Gastrocnemius medialis (tissue), 4 donors: ENCODE measurements at regions not wholly inside any gene's neighbourhood (a gene's known extent, or its start where the extent isn't known, plus 50 kb on each side); places are given as distances from the start of the nearest gene placed in this dataset.

Experiments
- ATAC-seq, 2 donors: fragments of 150-250 bp; one replicate each; pipeline ENCODE4 v1.9.1; 2016
- DNase-seq, 2 donors: peaks; one replicate each; pipeline ENCODE4 v3.0.0-alpha.2; 2019
- H3K27ac ChIP-seq, 4 donors: fragments of 200-600 bp; sonication (generic); 1 replicate in 1 of 4; 2 replicates in 3 of 4; pipeline ENCODE4 v1.5.1; 2016 to 2018; ENCODE audit warnings: mild to moderate bottlenecking in 2 of 4, moderate library complexity in 1 of 4
- H3K27me3 ChIP-seq, 3 donors: fragments of 200-600 bp; sonication (generic) in 2 of 3; 1 replicate in 1 of 3; 2 replicates in 2 of 3; pipeline versions ENCODE4 v1.5.1 to v1.6.0; 2016 to 2019; ENCODE audit warnings: mild to moderate bottlenecking in 1 of 3, moderate library complexity in 1 of 3
- H3K36me3 ChIP-seq, 2 donors: fragments of 200-600 bp; sonication (generic) in 1 of 2; one replicate each; pipeline ENCODE4 v1.5.1; 2017 to 2018
- H3K4me1 ChIP-seq, 2 donors: fragments of 200-600 bp; sonication (generic) in 1 of 2; one replicate each; pipeline ENCODE4 v1.5.1; 2016 to 2017; ENCODE audit warnings: mild to moderate bottlenecking in 2 of 2
- H3K4me3 ChIP-seq, 4 donors: fragments of 200-600 bp; sonication (generic) in 3 of 4; 1 replicate in 1 of 4; 2 replicates in 3 of 4; pipeline ENCODE4 v1.5.1; 2016 to 2019; ENCODE audit warnings: mild to moderate bottlenecking in 2 of 4
- H3K9me3 ChIP-seq, 3 donors: fragments of 200-600 bp; sonication (generic) in 2 of 3; 1 replicate in 1 of 3; 2 replicates in 2 of 3; pipeline ENCODE4 v1.5.1; 2016 to 2019
- CTCF ChIP-seq, 5 experiments: fragments of 450-650 bp in 3 of 5; fragments of 200-600 bp in 2 of 5; sonication (generic) in 2 of 5; IDR thresholded peaks in 4 of 5; conservative IDR thresholded peaks in 1 of 5; 1 replicate in 4 of 5; 2 replicates in 1 of 5; pipeline ENCODE4 v1.5.1; 2016 to 2019; ENCODE audit warnings: antibody characterized with exemption in 5 of 5, mild to moderate bottlenecking in 3 of 5, moderate library complexity in 3 of 5
- POLR2A ChIP-seq, 2 donors: fragments of 450-650 bp; IDR thresholded peaks; one replicate each; pipeline ENCODE4 v1.6.1; 2017; ENCODE audit warnings: antibody characterized with exemption in 2 of 2, mild to moderate bottlenecking in 2 of 2, moderate library complexity in 2 of 2
- in situ Hi-C, 4 donors: fragments of 200-750 bp; cut with MboI; loops; one replicate each; pipeline versions ENCODE4 v1.15.0 to v1.8.0; 2017; ENCODE audit warnings: low sequenced_read_pairs in 4 of 4
- intact Hi-C: fragments of 100-400 bp; cut with DNase I; formaldehyde crosslinking; loops from one replicate; pipeline ENCODE4 v1.15.1; 2023; ENCODE audit warnings: low total_unique reads

DNA sequence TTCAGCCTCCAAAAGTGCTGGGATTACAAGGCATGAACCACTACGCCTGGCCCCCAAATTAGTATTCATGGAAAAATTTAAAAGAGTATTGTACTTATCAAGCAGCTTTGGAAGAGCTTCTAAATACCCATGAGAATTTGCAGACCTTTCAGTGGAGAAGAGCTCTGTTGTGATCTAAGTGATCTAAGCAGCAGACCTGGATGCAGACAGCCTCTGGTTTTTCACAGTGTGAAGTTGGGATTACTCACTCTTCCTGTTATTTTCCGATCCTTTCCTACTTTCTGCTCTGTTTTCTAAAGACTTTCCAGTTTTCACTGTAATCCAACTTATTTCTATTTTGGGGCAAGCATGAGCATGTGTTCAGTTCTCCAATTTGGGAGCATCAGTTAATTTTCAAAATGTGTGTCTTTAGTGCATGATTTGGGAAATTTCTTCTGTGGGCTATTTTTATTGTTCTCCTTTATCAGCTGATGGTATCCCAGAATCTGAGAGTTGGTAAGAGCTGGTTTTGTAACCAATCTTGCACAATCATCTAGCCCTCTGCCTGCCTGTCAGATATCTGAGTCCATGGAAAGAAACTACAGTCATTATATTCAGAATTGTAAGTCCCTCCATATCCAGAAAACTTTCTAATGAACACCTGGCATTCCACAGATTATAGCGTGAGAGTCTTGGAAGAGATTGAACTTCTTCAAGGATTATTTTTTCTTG is 207.7 kb upstream of the DTNBP1 start:
- peak overlapping the region in 1 of 4 donors; percentile 29 for H3K27ac ChIP-seq
- no peak for TF ChIP-seq POLR2A (IDR thresholded peaks at IDR 0.05)
- no peak for TF ChIP-seq CTCF (IDR thresholded peaks at IDR 0.05 in 4 of 5, conservative IDR thresholded peaks at IDR 0.05 in 1 of 5)
- in situ Hi-C loops (no loop called here), intact Hi-C loops (no loop called here)
- H3K9me3 ChIP-seq: no peaks in the 10 kb centered on the region
- H3K4me1 ChIP-seq: peaks cover 0 to 11% of the 10 kb centered on the region in 2 donors
- H3K27me3 ChIP-seq: no peaks in the 10 kb centered on the region
- no peak overlapping the region for H3K4me3 ChIP-seq
- no peaks in the 10 kb centered on the region for H3K36me3 ChIP-seq
- ATAC-seq (no peak), DNase-seq (no peak)

DNA sequence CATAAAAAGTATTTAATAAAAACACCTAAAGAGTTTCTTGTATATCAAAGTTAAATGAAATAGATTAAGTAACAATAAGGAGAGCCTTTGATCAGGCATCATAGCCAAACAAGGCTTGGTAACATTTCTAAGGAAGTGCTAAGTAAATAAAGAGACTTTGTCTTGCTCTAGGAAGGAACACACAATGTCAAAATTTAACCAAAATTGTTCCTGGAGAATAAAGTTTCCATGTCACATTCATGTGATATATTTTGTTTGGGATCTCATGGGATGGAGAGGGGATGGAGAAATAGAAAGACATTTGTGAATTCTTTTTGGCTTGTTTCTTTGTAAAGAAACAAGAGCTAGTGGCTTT is 201.9 kb upstream of the DTNBP1 start:
- no peak overlapping the region for H3K4me3 ChIP-seq
- no peak for TF ChIP-seq CTCF (IDR thresholded peaks at IDR 0.05 in 4 of 5, conservative IDR thresholded peaks at IDR 0.05 in 1 of 5)
- no peak for TF ChIP-seq POLR2A (IDR thresholded peaks at IDR 0.05)
- H3K36me3 ChIP-seq: no peaks in the 10 kb centered on the region
- H3K27ac ChIP-seq: no peak overlapping the region
- no peaks in the 10 kb centered on the region for H3K9me3 ChIP-seq
- no peaks in the 10 kb centered on the region for H3K4me1 ChIP-seq
- ATAC-seq (no peak), DNase-seq (no peak)
- in situ Hi-C loops: no loop called here
- intact Hi-C loops: no loop called here
- H3K27me3 ChIP-seq: no peaks in the 10 kb centered on the region

- DNase-seq (no peak), ATAC-seq (no peak)
- Histone ChIP-seq H3K27ac (no peak overlapping the region), H3K36me3 (no peaks in the 10 kb centered on the region), H3K9me3 (no peaks in the 10 kb centered on the region), H3K4me1 (no peaks in the 10 kb centered on the region), H3K27me3 (no peaks in the 10 kb centered on the region), H3K4me3 (no peak overlapping the region)
- TF ChIP-seq CTCF (IDR thresholded peaks at IDR 0.05 in 4 of 5, conservative IDR thresholded peaks at IDR 0.05 in 1 of 5): no peak
- no peak for TF ChIP-seq POLR2A (IDR thresholded peaks at IDR 0.05)
- in situ Hi-C loops: no loop called here
- intact Hi-C loops: no loop called here
Measured at GRCh38 chr6:15864038-15864707, 201.3 kb upstream of the DTNBP1 start.

- Histone ChIP-seq H3K9me3 (no peaks in the 10 kb centered on the region), H3K4me3 (no peak overlapping the region), H3K27me3 (no peaks in the 10 kb centered on the region), H3K27ac (no peak overlapping the region), H3K36me3 (no peaks in the 10 kb centered on the region), H3K4me1 (no peaks in the 10 kb centered on the region)
- TF ChIP-seq POLR2A (IDR thresholded peaks at IDR 0.05): no peak
- TF ChIP-seq CTCF (IDR thresholded peaks at IDR 0.05 in 4 of 5, conservative IDR thresholded peaks at IDR 0.05 in 1 of 5): no peak
- DNase-seq: no peak
- intact Hi-C loops: no loop called here
- in situ Hi-C loops: no loop called here
- ATAC-seq: no peak
Measured at GRCh38 chr6:15862810-15863209, 200.0 kb upstream of the DTNBP1 start.
